Psoas muscle (tissue), 7 donors: ENCODE measurements at regions not wholly inside any gene's neighbourhood (a gene's known extent, or its start where the extent isn't known, plus 50 kb on each side); places are given as distances from the start of the nearest gene placed in this dataset.

ENCODE experiments used
- ATAC-seq, 4 donors: fragments of 200-7000 bp; cut with Tn5 transposase; one replicate each; pipeline ENCODE4 v1.9.1; 2020; ENCODE audit warnings: moderate library complexity in 3 of 4, mild to moderate bottlenecking in 2 of 4
- DNase-seq, 2 donors: peaks; one replicate each; pipeline ENCODE4 v3.0.0-alpha.2; 2020
- H3K27ac ChIP-seq: fragments of 200-600 bp; one replicate; pipeline ENCODE4 v1.8.0; 2022
- H3K27me3 ChIP-seq, 3 donors: fragments of 200-600 bp in 1 of 3; one replicate each; pipeline versions ENCODE4 v1.6.1 to v1.8.0; 2013 to 2022; ENCODE audit warnings: low read length in 2 of 3, mild to moderate bottlenecking in 2 of 3, moderate library complexity in 1 of 3; ENCODE audit not compliant: insufficient read depth in 3 of 3
- H3K36me3 ChIP-seq, 2 donors: fragments of 200-600 bp in 1 of 2; one replicate each; pipeline versions ENCODE4 v1.6.1 to v1.8.0; 2013 to 2022; ENCODE audit warnings: low read depth in 1 of 2, mild to moderate bottlenecking in 1 of 2, moderate library complexity in 1 of 2; ENCODE audit not compliant: insufficient read depth in 1 of 2
- H3K4me1 ChIP-seq: fragments of 200-600 bp; one replicate; pipeline ENCODE4 v1.8.0; 2022
- H3K4me3 ChIP-seq: fragments of 200-600 bp; one replicate; pipeline ENCODE4 v1.8.0; 2022; ENCODE audit warnings: mild to moderate bottlenecking
- H3K9me3 ChIP-seq: fragments of 200-600 bp; one replicate; pipeline ENCODE4 v1.8.0; 2022
- CTCF ChIP-seq: fragments of 200-600 bp; IDR thresholded peaks from one replicate; pipeline ENCODE4 v1.8.0; 2022; ENCODE audit warnings: antibody characterized with exemption
- WGBS, 3 donors: extraction: QIAGEN DNeasy Blood & Tissue Kit; methylation state at CpG; one replicate each; pipeline versions ENCODE4 v1.1.6 to v1.1.7; 2013; 5-methylcytosine and 5-hydroxymethylcytosine counted together
- intact Hi-C, 2 donors: fragments of 100-400 bp; cut with DNase I; formaldehyde crosslinking; loops; one replicate each; pipeline versions ENCODE4 v1.11.0 to v1.14.2; 2022
- donor health status: healthy with polysubstance abuse.
- donor health status: DM: no; HTN: no; CAD: no; lungs with moderate emphysema.
- donor health status: Bipolar disorder and iron deficiency.
- donor health status: healthy.
- donor health status: DM: yes; HTN: yes; CAD: no.
- donor health status: DM: no; HTN: no; CAD: no.
- donor health status: DM: yes; HTN: yes; CAD: no.

GRCh38 chr5:169356811-169357210 lies 55.9 kb upstream of the SLIT3 start:
- ATAC-seq, result no peak
- no peaks in the 10 kb centered on the region for H3K36me3 ChIP-seq

GRCh38 chr5:169356181-169356580 lies 55.2 kb upstream of the SLIT3 start:
- intact Hi-C loops, result no loop called here
- no peaks in the 10 kb centered on the region for H3K9me3 ChIP-seq
- H3K27me3 ChIP-seq, result no peaks in the 10 kb centered on the region
- H3K36me3 ChIP-seq, result no peaks in the 10 kb centered on the region
- 74 to 86% (median 82%) methylated on average over 1 of the region's 1 CpG for WGBS, 3 donors
- no peaks in the 10 kb centered on the region for H3K4me1 ChIP-seq
- ATAC-seq, result no peak
- TF ChIP-seq CTCF, result no peak
- H3K27ac ChIP-seq, result no peak overlapping the region
- DNase-seq, result no peak
- no peak overlapping the region for H3K4me3 ChIP-seq

More at GRCh38 chr5:169356811-169357210, 55.9 kb upstream of the SLIT3 start:
- DNase-seq, result no peak
- intact Hi-C loops, result no loop called here
- H3K27ac ChIP-seq, result no peak overlapping the region
- TF ChIP-seq CTCF, result no peak
- H3K4me1 ChIP-seq, result no peaks in the 10 kb centered on the region
- H3K9me3 ChIP-seq, result no peaks in the 10 kb centered on the region
- H3K4me3 ChIP-seq, result no peak overlapping the region
- H3K27me3 ChIP-seq, result no peaks in the 10 kb centered on the region

- Histone ChIP-seq H3K9me3 (no peaks in the 10 kb centered on the region), H3K27me3 (no peaks in the 10 kb centered on the region), H3K36me3 (no peaks in the 10 kb centered on the region), H3K4me1 (no peaks in the 10 kb centered on the region), H3K4me3 (no peak overlapping the region), H3K27ac (no peak overlapping the region)
- no peak for ATAC-seq
- no peak for TF ChIP-seq CTCF
- WGBS, 3 donors, result 63 to 83% (median 70%) methylated on average over 2 of the region's 2 CpGs
- intact Hi-C loops, result no loop called here
- DNase-seq, result no peak
These were observed 54.0 kb upstream of the SLIT3 start for GRCh38 chr5:169354921-169355320.

GRCh38 chr5:169354263-169354662 lies 53.3 kb upstream of the SLIT3 start:
- ATAC-seq (no peak), DNase-seq (no peak)
- H3K27ac ChIP-seq, result no peak overlapping the region
- no peaks in the 10 kb centered on the region for H3K36me3 ChIP-seq
- TF ChIP-seq CTCF, result no peak
- no peaks in the 10 kb centered on the region for H3K9me3 ChIP-seq
- H3K4me3 ChIP-seq, result no peak overlapping the region
- H3K4me1 ChIP-seq, result no peaks in the 10 kb centered on the region
- H3K27me3 ChIP-seq, result no peaks in the 10 kb centered on the region
- WGBS, 3 donors, result 88 to 90% (median 88%) methylated on average over 1 of the region's 1 CpG
- intact Hi-C loops, result no loop called here

GRCh38 chr5:169352901-169353300 lies 52.0 kb upstream of the SLIT3 start:
- no peak overlapping the region for H3K27ac ChIP-seq
- 84 to 85% (median 85%) methylated on average over 7 of the region's 7 CpGs for WGBS, 3 donors
- no peaks in the 10 kb centered on the region for H3K9me3 ChIP-seq
- no peaks in the 10 kb centered on the region for H3K4me1 ChIP-seq
- H3K36me3 ChIP-seq, result no peaks in the 10 kb centered on the region
- ATAC-seq (no peak), DNase-seq (no peak)
- H3K27me3 ChIP-seq, result no peaks in the 10 kb centered on the region
- intact Hi-C loops, result no loop called here
- no peak for TF ChIP-seq CTCF
- H3K4me3 ChIP-seq, result no peak overlapping the region
